K562 (cell line): ENCODE measurements at regions not wholly inside any gene's neighbourhood (a gene's known extent, or its start where the extent isn't known, plus 50 kb on each side); places are given as distances from the start of the nearest gene placed in this dataset.

ENCODE experiments used
- ATAC-seq: fragments of 200-7000 bp; cut with Tn5 transposase; 3 replicates; pipeline ENCODE4 v1.9.1; 2020; ENCODE audit warnings: moderate library complexity
- BruUV-seq: library from RNA; stranded (reverse); fragments of 400-500 nt; replicated peaks from 2 replicates; lab custom pipeline; 2021; lab: Mats Ljungman, UMichigan
- CTCF ChIA-PET: fragments of 300-600 bp; formaldehyde crosslinking; extraction: SDS; loops from one replicate; lab custom pipeline; 2021; ENCODE audit warnings: low intra/inter-chr PET ratio; lab: Yijun Ruan, JAX
- POLR2A ChIA-PET: fragments of 300-600, 350-650 bp; sonication (Branson Sonifier 250); formaldehyde crosslinking; extraction: SDS; loops from one replicate; lab custom pipeline; 2021; ENCODE audit warnings: antibody characterized with exemption, inconsistent platforms; lab: Yijun Ruan, JAX
- DNase-seq, 4 experiments: peaks; one replicate each; pipeline versions ENCODE4 v3.0.0 to v3.0.0-alpha.2; 2011 to 2018; ENCODE audit warnings: low spot score in 3 of 4, mixed read lengths in 3 of 4; ENCODE audit errors: extremely low read depth in 1 of 4
- FAIRE-seq: peaks from 2 replicates; lab custom pipeline; 2011; peaks lifted over from hg19 to GRCh38; lab: Jason Lieb, UNC
- H2AFZ ChIP-seq: 2 replicates; pipeline ENCODE4 v1.6.0; 2011; ENCODE audit warnings: low read depth, low read length, control low read depth, inconsistent platforms
- H3K27ac ChIP-seq: fragments of 200-600 bp; 3 replicates; pipeline ENCODE4 v1.8.0; 2011; ENCODE audit warnings: low read depth, mild to moderate bottlenecking, control low read depth, inconsistent platforms, low read length, moderate library complexity, mixed read lengths; ENCODE audit errors: extremely low read depth
- H3K27me3 ChIP-seq, 2 experiments: fragments of 300-600 bp in 1 of 2; 2 replicates in 1 of 2; 3 replicates in 1 of 2; pipeline versions ENCODE4 v1.6.0 to v1.8.0; 2011; ENCODE audit warnings: inconsistent platforms in 2 of 2, low read length in 2 of 2, mild to moderate bottlenecking in 1 of 2, mixed read lengths in 1 of 2, moderate library complexity in 1 of 2; ENCODE audit not compliant: control insufficient read depth in 2 of 2, insufficient read depth in 2 of 2
- H3K36me3 ChIP-seq: fragments of 300-600 bp; 3 replicates; pipeline ENCODE4 v1.8.0; 2011; ENCODE audit warnings: mild to moderate bottlenecking, low read length, inconsistent platforms; ENCODE audit not compliant: control insufficient read depth, insufficient read depth
- H3K4me1 ChIP-seq, 2 experiments: fragments of 200-600 bp in 1 of 2; replicated peaks in 1 of 2; 2 replicates in 1 of 2; 3 replicates in 1 of 2; pipeline versions ENCODE4 v1.5.1 to v1.8.0; 2011; ENCODE audit warnings: inconsistent platforms in 2 of 2, low read length in 2 of 2, mild to moderate bottlenecking in 1 of 2, mixed read lengths in 1 of 2, moderate library complexity in 1 of 2; ENCODE audit not compliant: control insufficient read depth in 2 of 2, insufficient read depth in 2 of 2
- H3K4me2 ChIP-seq: 2 replicates; pipeline ENCODE4 v1.6.1; 2011; ENCODE audit warnings: low read length, control low read depth, inconsistent platforms, mixed read lengths; ENCODE audit not compliant: insufficient read depth
- H3K4me3 ChIP-seq: fragments of 200-600 bp; sonication (generic), shearing (Covaris generic); 2 replicates; pipeline ENCODE4 v1.5.1; 2016; ENCODE audit warnings: control low read depth, inconsistent platforms
- H3K79me2 ChIP-seq: fragments of 200-600 bp; 3 replicates; pipeline ENCODE4 v1.8.0; 2011; ENCODE audit warnings: low read length, inconsistent platforms; ENCODE audit not compliant: control insufficient read depth, insufficient read depth
- H3K9ac ChIP-seq, 2 experiments: 2 replicates each; pipeline versions ENCODE4 v1.6.0 to v1.6.1; 2011; ENCODE audit warnings: low read depth in 2 of 2, low read length in 2 of 2, control low read depth in 1 of 2, inconsistent platforms in 1 of 2, mild to moderate bottlenecking in 1 of 2, mixed read lengths in 1 of 2; ENCODE audit not compliant: insufficient read depth in 1 of 2
- H3K9me1 ChIP-seq: one replicate; pipeline ENCODE4 v1.6.0; 2011; ENCODE audit warnings: inconsistent platforms, mild to moderate bottlenecking, low read length, moderate library complexity; ENCODE audit not compliant: control insufficient read depth, insufficient read depth
- H3K9me3 ChIP-seq: replicated peaks from 2 replicates; pipeline ENCODE4 v1.5.1; 2011; ENCODE audit warnings: low read depth, low read length, inconsistent platforms; ENCODE audit not compliant: control insufficient read depth, insufficient read depth
- H4K20me1 ChIP-seq: replicated peaks from 2 replicates; pipeline ENCODE4 v1.6.1; 2011; ENCODE audit warnings: low read length, inconsistent platforms, mixed read lengths; ENCODE audit not compliant: control insufficient read depth, insufficient read depth
- BHLHE40 ChIP-seq: IDR thresholded peaks from 2 replicates; pipeline ENCODE4 v1.6.1; 2011; ENCODE audit warnings: low read length, improper control_type of control experiment
- BMI1 ChIP-seq: fragments of 150-350 bp; IDR thresholded peaks from 2 replicates; pipeline ENCODE4 v1.6.1; 2014; ENCODE audit warnings: low read length
- HMBOX1 ChIP-seq: sonication (generic); IDR thresholded peaks from 2 replicates; pipeline ENCODE4 v1.6.1; 2016
- KAT2B ChIP-seq: IDR thresholded peaks from one replicate; pipeline ENCODE4 v1.6.1; 2012; ENCODE audit warnings: low read depth, mild to moderate bottlenecking, control low read depth, inconsistent platforms, low read length, moderate library complexity
- RCOR1 ChIP-seq, 2 experiments: IDR thresholded peaks; 2 replicates each; pipeline ENCODE4 v1.6.1; 2012; ENCODE audit warnings: low read depth in 2 of 2, low read length in 2 of 2, borderline replicate concordance in 1 of 2, improper control_type of control experiment in 1 of 2
- SRSF3 ChIP-seq: fragments of 200-400 bp; formaldehyde crosslinking; IDR thresholded peaks from 2 replicates; pipeline ENCODE4 v1.6.1; 2016; ENCODE audit warnings: mild to moderate bottlenecking, low read length, moderate library complexity; ENCODE audit not compliant: insufficient read depth
- TBP ChIP-seq: optimal IDR thresholded peaks from 2 replicates; pipeline ENCODE3; 2011; ENCODE audit warnings: low read depth, low read length, improper control_type of control experiment
- ZNF124 ChIP-seq: sonication (generic); formaldehyde crosslinking; IDR thresholded peaks from 2 replicates; pipeline ENCODE4 v1.8.1; 2022; ENCODE audit warnings: missing genetic modification reagents
- ZNF395 ChIP-seq: fragments of 200-800 bp; sonication (Bioruptor generic); IDR thresholded peaks from 2 replicates; pipeline ENCODE4 v1.6.1; 2017; ENCODE audit warnings: missing genetic modification characterization, missing compliant biosample characterization
- WGBS: fragments of 100-300 bp; shearing (Covaris generic); methylation state at CpG from one replicate; pipeline ENCODE4 v1.1.6; 2016; ENCODE audit warnings: low coverage, mixed read lengths; ENCODE audit not compliant: insufficient coverage; ENCODE audit errors: missing lambda C conversion rate; 5-methylcytosine and 5-hydroxymethylcytosine counted together
- in situ Hi-C: fragments of 300-500 bp; cut with MboI; formaldehyde crosslinking; loops from 4 replicates; pipeline ENCODE4 v1.15.0; 2018; ENCODE audit warnings: inconsistent platforms, mixed read lengths
- intact Hi-C: fragments of 100-400 bp; cut with micrococcal nuclease; formaldehyde crosslinking; loops from 2 replicates; pipeline ENCODE4 v1.14.2; 2022

GRCh38 chr18:1103537-1103936 is 198.9 kb downstream of the ADCYAP1 start:
- WGBS, result 0% methylated on average over 2 of the region's 2 CpGs
- BruUV-seq, result no TSS peak

GRCh38 chr18:1104181-1104881 is 199.7 kb downstream of the ADCYAP1 start:
- 0 out of 4 replicates have a peak, but pooled peaks of 1 of the 2 experiments have one; percentile 16 for TF ChIP-seq RCOR1 (IDR thresholded peaks at IDR 0.05; ENCODE audit: borderline replicate concordance in 1 of 2, low read depth in 2 of 2, low read length in 2 of 2)
- peak; percentile 24; the same call in 1 of the 2 replicates for TF ChIP-seq HMBOX1
- no peak for TF ChIP-seq KAT2B
- no peak for TF ChIP-seq TBP
- 0 out of 2 replicates have a peak, but pooled peaks have one; percentile 22 for TF ChIP-seq BHLHE40
- no peak for TF ChIP-seq ZNF124 (CRISPR knock-in tag)
- TF ChIP-seq ZNF395, result 0 out of 2 replicates have a peak, but pooled peaks have one; percentile 41
- TF ChIP-seq, all 486 proteins: peak for 4
- no peaks in the 10 kb centered on the region for H3K36me3 ChIP-seq
- H2AFZ ChIP-seq, result no peak overlapping the region
- in situ Hi-C loops (no loop called here), intact Hi-C loops (no loop called here)
- H3K9me1 ChIP-seq, result no peaks in the 10 kb centered on the region
- WGBS, result 3% methylated on average over 4 of the region's 4 CpGs
- no peak for FAIRE-seq
- H3K9me3 ChIP-seq, result no peaks in the 10 kb centered on the region
- H3K4me1 ChIP-seq, result no peaks in the 10 kb centered on the region
- DNase-seq, result no peak
- H3K27ac ChIP-seq, result no peak overlapping the region
- no peaks in the 10 kb centered on the region for H3K27me3 ChIP-seq
- CTCF ChIA-PET, result no interaction called here
- no peaks in the 10 kb centered on the region for H4K20me1 ChIP-seq
- ATAC-seq, result no peak
- POLR2A ChIA-PET, result interaction anchor here (1.3 to 1.6 kb wide), 3 partner anchors 9 to 12 kb away, joined by 3 to 6 read pairs (median 4); no protein-coding TSS in a partner anchor
- H3K4me2 ChIP-seq, result no peak overlapping the region
- BruUV-seq, result no TSS peak
- no peaks in the 10 kb centered on the region for H3K79me2 ChIP-seq
- no peak overlapping the region for H3K4me3 ChIP-seq
- H3K9ac ChIP-seq, result no peak overlapping the region

More at GRCh38 chr18:1103537-1103936, 198.9 kb downstream of the ADCYAP1 start:
- Histone ChIP-seq H3K9ac (no peak overlapping the region), H3K27me3 (no peaks in the 10 kb centered on the region)
- TF ChIP-seq SRSF3 (no peak), BMI1 (no peak)
- TF ChIP-seq, all 486 proteins: peak for 0
- Histone ChIP-seq H3K4me3 (no peak overlapping the region), H3K79me2 (no peaks in the 10 kb centered on the region), H3K9me1 (no peaks in the 10 kb centered on the region), H4K20me1 (no peaks in the 10 kb centered on the region), H3K9me3 (no peaks in the 10 kb centered on the region), H2AFZ (no peak overlapping the region), H3K36me3 (no peaks in the 10 kb centered on the region), H3K27ac (no peak overlapping the region), H3K4me1 (no peaks in the 10 kb centered on the region), H3K4me2 (no peak overlapping the region)
- in situ Hi-C loops, result no loop called here
- ChIA-PET CTCF (no interaction called here), POLR2A (no interaction called here)
- intact Hi-C loops, result no loop called here
- ATAC-seq, result no peak
- DNase-seq, result no peak
- no peak for FAIRE-seq
